ENCODE measurements at regions not wholly inside any gene's neighbourhood (a gene's known extent, or its start where the extent isn't known, plus 50 kb on each side); places are given as distances from the start of the nearest gene placed in this dataset.

- WGBS, 2 donors (ENCODE audit: extremely low coverage in 2 of 2, insufficient read length in 2 of 2, insufficient replicate concordance in 1 of 2) = no CpG with 5 or more reads among the region's 6 CpGs
These were observed 108.2 kb upstream of the PROK2 start for GRCh38 chr3:71893122-71893521.

GRCh38 chr3:71891483-71891882 lies 106.5 kb upstream of the PROK2 start:
- H3K27ac ChIP-seq (replicated peaks; ENCODE audit: low read length) = no peak overlapping the region
- H2BK120ac ChIP-seq (ENCODE audit: low read depth, low read length) = no peak overlapping the region
- no peak overlapping the region for H3K4me2 ChIP-seq (ENCODE audit: insufficient read depth, low read length, poor library complexity, severe bottlenecking)
- no peak overlapping the region for H3K14ac ChIP-seq (ENCODE audit: low read length)
- H3K36me3 ChIP-seq (replicated peaks in 1 of 2; ENCODE audit: control insufficient read depth in 2 of 2, insufficient read depth in 2 of 2, low read length in 2 of 2) = no peaks in the 10 kb centered on the region
- no peak overlapping the region for H2BK15ac ChIP-seq (ENCODE audit: low read length)
- H3K27me3 ChIP-seq (ENCODE audit: control insufficient read depth in 3 of 3, insufficient read depth in 3 of 3, low read depth in 1 of 3, low read length in 3 of 3) = no peaks in the 10 kb centered on the region
- no peaks in the 10 kb centered on the region for H3K9me3 ChIP-seq (replicated peaks in 1 of 2; ENCODE audit: control insufficient read depth in 2 of 2, insufficient read depth in 1 of 2, low read depth in 1 of 2, low read length in 2 of 2)
- H2BK5ac ChIP-seq (ENCODE audit: low read length) = no peak overlapping the region
- H3K9ac ChIP-seq (ENCODE audit: low read depth, low read length, poor library complexity) = no peak overlapping the region
- H3K18ac ChIP-seq (ENCODE audit: low read length) = no peak overlapping the region
- peak overlapping the region; percentile 20 for H4K8ac ChIP-seq (ENCODE audit: low read depth, low read length)
- DNase-seq (ENCODE audit: low spot score) = no peak
- H2AK5ac ChIP-seq (ENCODE audit: low read depth, low read length) = no peak overlapping the region
- no peak overlapping the region for H3K23ac ChIP-seq (ENCODE audit: low read depth, low read length, poor library complexity)
- no peak overlapping the region for H3K4ac ChIP-seq (ENCODE audit: low read length)
- no peaks in the 10 kb centered on the region for H3K79me1 ChIP-seq (ENCODE audit: low read depth, low read length)
- H2BK12ac ChIP-seq (ENCODE audit: low read length) = no peak overlapping the region
- H4K91ac ChIP-seq (ENCODE audit: low read depth, low read length, poor library complexity) = no peak overlapping the region
- H3K4me3 ChIP-seq (ENCODE audit: low read length in 2 of 2) = no peak overlapping the region
- no peak overlapping the region for H2AFZ ChIP-seq (ENCODE audit: low read length)
- no peaks in the 10 kb centered on the region for H3K4me1 ChIP-seq (ENCODE audit: control insufficient read depth in 2 of 2, insufficient read depth in 1 of 2, low read depth in 1 of 2, low read length in 2 of 2)

More at GRCh38 chr3:71893122-71893521, 108.2 kb upstream of the PROK2 start:
- Histone ChIP-seq H4K91ac (ENCODE audit: low read depth, low read length, poor library complexity) (no peak overlapping the region), H3K4me2 (ENCODE audit: insufficient read depth, low read length, poor library complexity, severe bottlenecking) (no peak overlapping the region), H3K9me3 (replicated peaks in 1 of 2; ENCODE audit: control insufficient read depth in 2 of 2, insufficient read depth in 1 of 2, low read depth in 1 of 2, low read length in 2 of 2) (no peaks in the 10 kb centered on the region), H3K36me3 (replicated peaks in 1 of 2; ENCODE audit: control insufficient read depth in 2 of 2, insufficient read depth in 2 of 2, low read length in 2 of 2) (no peaks in the 10 kb centered on the region), H3K4me3 (ENCODE audit: low read length in 2 of 2) (no peak overlapping the region), H2AK5ac (ENCODE audit: low read depth, low read length) (no peak overlapping the region), H3K18ac (ENCODE audit: low read length) (no peak overlapping the region), H3K4ac (ENCODE audit: low read length) (no peak overlapping the region), H2AFZ (ENCODE audit: low read length) (no peak overlapping the region), H3K27ac (replicated peaks; ENCODE audit: low read length) (no peak overlapping the region), H3K4me1 (ENCODE audit: control insufficient read depth in 2 of 2, insufficient read depth in 1 of 2, low read depth in 1 of 2, low read length in 2 of 2) (no peaks in the 10 kb centered on the region), H3K9ac (ENCODE audit: low read depth, low read length, poor library complexity) (no peak overlapping the region), H2BK5ac (ENCODE audit: low read length) (no peak overlapping the region), H2BK15ac (ENCODE audit: low read length) (no peak overlapping the region), H3K27me3 (ENCODE audit: control insufficient read depth in 3 of 3, insufficient read depth in 3 of 3, low read depth in 1 of 3, low read length in 3 of 3) (no peaks in the 10 kb centered on the region), H3K23ac (ENCODE audit: low read depth, low read length, poor library complexity) (no peak overlapping the region), H3K14ac (ENCODE audit: low read length) (no peak overlapping the region), H2BK12ac (ENCODE audit: low read length) (no peak overlapping the region), H4K8ac (ENCODE audit: low read depth, low read length) (no peak overlapping the region), H3K79me1 (ENCODE audit: low read depth, low read length) (no peaks in the 10 kb centered on the region), H2BK120ac (ENCODE audit: low read depth, low read length) (no peak overlapping the region)
- no peak for DNase-seq (ENCODE audit: low spot score)

GRCh38 chr3:71890356-71890931 lies 105.5 kb upstream of the PROK2 start:
- H3K27me3 ChIP-seq (ENCODE audit: control insufficient read depth in 3 of 3, insufficient read depth in 3 of 3, low read depth in 1 of 3, low read length in 3 of 3) = no peaks in the 10 kb centered on the region
- no peaks in the 10 kb centered on the region for H3K36me3 ChIP-seq (replicated peaks in 1 of 2; ENCODE audit: control insufficient read depth in 2 of 2, insufficient read depth in 2 of 2, low read length in 2 of 2)
- H3K79me1 ChIP-seq (ENCODE audit: low read depth, low read length) = no peaks in the 10 kb centered on the region
- no peak overlapping the region for H3K4me3 ChIP-seq (ENCODE audit: low read length in 2 of 2)
- peaks cover 0 to 2% of the 10 kb centered on the region in 2 donors for H3K4me1 ChIP-seq (ENCODE audit: control insufficient read depth in 2 of 2, insufficient read depth in 1 of 2, low read depth in 1 of 2, low read length in 2 of 2)
- no peak overlapping the region for H3K9ac ChIP-seq (ENCODE audit: low read depth, low read length, poor library complexity)
- H4K91ac ChIP-seq (ENCODE audit: low read depth, low read length, poor library complexity) = no peak overlapping the region
- no peak overlapping the region for H2AK5ac ChIP-seq (ENCODE audit: low read depth, low read length)
- no peak overlapping the region for H2BK15ac ChIP-seq (ENCODE audit: low read length)
- DNase-seq (ENCODE audit: low spot score) = no peak
- WGBS, 2 donors (ENCODE audit: extremely low coverage in 2 of 2, insufficient read length in 2 of 2, insufficient replicate concordance in 1 of 2) = no CpG with 5 or more reads among the region's 4 CpGs
- no peak overlapping the region for H2BK5ac ChIP-seq (ENCODE audit: low read length)
- H3K27ac ChIP-seq (replicated peaks; ENCODE audit: low read length) = no peak overlapping the region
- H4K8ac ChIP-seq (ENCODE audit: low read depth, low read length) = no peak overlapping the region
- no peak overlapping the region for H2AFZ ChIP-seq (ENCODE audit: low read length)
- H2BK120ac ChIP-seq (ENCODE audit: low read depth, low read length) = no peak overlapping the region
- H3K14ac ChIP-seq (ENCODE audit: low read length) = no peak overlapping the region
- H2BK12ac ChIP-seq (ENCODE audit: low read length) = no peak overlapping the region
- H3K18ac ChIP-seq (ENCODE audit: low read length) = no peak overlapping the region
- H3K4ac ChIP-seq (ENCODE audit: low read length) = no peak overlapping the region
- no peak overlapping the region for H3K23ac ChIP-seq (ENCODE audit: low read depth, low read length, poor library complexity)
- H3K9me3 ChIP-seq (replicated peaks in 1 of 2; ENCODE audit: control insufficient read depth in 2 of 2, insufficient read depth in 1 of 2, low read depth in 1 of 2, low read length in 2 of 2) = no peaks in the 10 kb centered on the region
- H3K4me2 ChIP-seq (ENCODE audit: insufficient read depth, low read length, poor library complexity, severe bottlenecking) = no peak overlapping the region

GRCh38 chr3:71887256-71887655 lies 102.3 kb upstream of the PROK2 start:
- Histone ChIP-seq H2AFZ (ENCODE audit: low read length) (no peak overlapping the region), H4K8ac (ENCODE audit: low read depth, low read length) (no peak overlapping the region), H4K91ac (ENCODE audit: low read depth, low read length, poor library complexity) (no peak overlapping the region), H3K4me3 (ENCODE audit: low read length in 2 of 2) (no peak overlapping the region), H3K4me2 (ENCODE audit: insufficient read depth, low read length, poor library complexity, severe bottlenecking) (no peak overlapping the region), H3K4ac (ENCODE audit: low read length) (no peak overlapping the region), H3K23ac (ENCODE audit: low read depth, low read length, poor library complexity) (no peak overlapping the region), H3K9me3 (replicated peaks in 1 of 2; ENCODE audit: control insufficient read depth in 2 of 2, insufficient read depth in 1 of 2, low read depth in 1 of 2, low read length in 2 of 2) (no peaks in the 10 kb centered on the region), H3K27me3 (ENCODE audit: control insufficient read depth in 3 of 3, insufficient read depth in 3 of 3, low read depth in 1 of 3, low read length in 3 of 3) (no peaks in the 10 kb centered on the region), H3K4me1 (ENCODE audit: control insufficient read depth in 2 of 2, insufficient read depth in 1 of 2, low read depth in 1 of 2, low read length in 2 of 2) (peaks cover 0 to 8% of the 10 kb centered on the region in 2 donors), H2BK5ac (ENCODE audit: low read length) (no peak overlapping the region), H3K36me3 (replicated peaks in 1 of 2; ENCODE audit: control insufficient read depth in 2 of 2, insufficient read depth in 2 of 2, low read length in 2 of 2) (no peaks in the 10 kb centered on the region), H3K14ac (ENCODE audit: low read length) (no peak overlapping the region), H3K79me1 (ENCODE audit: low read depth, low read length) (no peaks in the 10 kb centered on the region), H3K18ac (ENCODE audit: low read length) (no peak overlapping the region), H2BK12ac (ENCODE audit: low read length) (no peak overlapping the region), H2BK120ac (ENCODE audit: low read depth, low read length) (no peak overlapping the region), H2AK5ac (ENCODE audit: low read depth, low read length) (no peak overlapping the region), H3K9ac (ENCODE audit: low read depth, low read length, poor library complexity) (no peak overlapping the region), H2BK15ac (ENCODE audit: low read length) (no peak overlapping the region), H3K27ac (replicated peaks; ENCODE audit: low read length) (no peak overlapping the region)
- no CpG with 5 or more reads among the region's 2 CpGs for WGBS, 2 donors (ENCODE audit: extremely low coverage in 2 of 2, insufficient read length in 2 of 2, insufficient replicate concordance in 1 of 2)
- no peak for DNase-seq (ENCODE audit: low spot score)

Data from neuronal stem cell (in vitro differentiated cells).